NCI-H524 (cell line): ENCODE measurements at regions not wholly inside any gene's neighbourhood (a gene's known extent, or its start where the extent isn't known, plus 50 kb on each side); places are given as distances from the start of the nearest gene placed in this dataset.
A peak's percentile ranks its signal among the peaks of the same experiment; 100 is the strongest.

ENCODE experiments used
- DNase-seq, 2 experiments: peaks; one replicate each; lab custom pipeline; 2025; lab: John Stamatoyannopoulos, UW

- DNase-seq: peak; percentile 13 to 63
Measured at GRCh38 chr16:76900285-76901263, 290.4 kb upstream of the MON1B start.

- no peak for DNase-seq
Measured at GRCh38 chr16:76906552-76906951, 284.4 kb upstream of the MON1B start.

GRCh38 chr16:76910931-76911330, 280.1 kb upstream of the MON1B start:
- no peak for DNase-seq

- DNase-seq: no peak
Measured at GRCh38 chr16:76913046-76913445, 277.9 kb upstream of the MON1B start.

- no peak for DNase-seq
Measured at GRCh38 chr16:76926042-76926441, 264.9 kb upstream of the MON1B start.

GRCh38 chr16:76926595-76926994, 264.4 kb upstream of the MON1B start:
- DNase-seq: no peak

- DNase-seq: no peak
Measured at GRCh38 chr16:76931186-76931585, 259.8 kb upstream of the MON1B start.

- peak in 1 of 2 experiments; percentile 69 for DNase-seq
Measured at GRCh38 chr16:76932541-76933211, 258.3 kb upstream of the MON1B start.

GRCh38 chr16:76940251-76940650, 250.7 kb upstream of the MON1B start:
- DNase-seq: no peak

GRCh38 chr16:76941113-76941512, 249.9 kb upstream of the MON1B start:
- DNase-seq: peak in 1 of 2 experiments; percentile 74

GRCh38 chr16:76942089-76942488, 248.9 kb upstream of the MON1B start:
- DNase-seq: no peak

GRCh38 chr16:76943921-76944320, 247.1 kb upstream of the MON1B start:
- DNase-seq: peak; percentile 12 to 71

GRCh38 chr16:76946879-76947278, 244.1 kb upstream of the MON1B start:
- no peak for DNase-seq

GRCh38 chr16:76947749-76948148, 243.2 kb upstream of the MON1B start:
- no peak for DNase-seq

- DNase-seq: no peak
Measured at GRCh38 chr16:76955629-76956028, 235.4 kb upstream of the MON1B start.

- no peak for DNase-seq
Measured at GRCh38 chr16:76956394-76956793, 234.6 kb upstream of the MON1B start.

GRCh38 chr16:76956841-76957240, 234.1 kb upstream of the MON1B start:
- DNase-seq: no peak

GRCh38 chr16:76959166-76959565, 231.8 kb upstream of the MON1B start:
- DNase-seq: no peak

- no peak for DNase-seq
Measured at GRCh38 chr16:76963614-76964315, 227.2 kb upstream of the MON1B start.

- no peak for DNase-seq
Measured at GRCh38 chr16:76964464-76965154, 226.4 kb upstream of the MON1B start.

GRCh38 chr16:76970087-76970744, 220.8 kb upstream of the MON1B start:
- no peak for DNase-seq
